Left forelimb (tissue), 1 donor: ENCODE measurements at regions not wholly inside any gene's neighbourhood (a gene's known extent, or its start where the extent isn't known, plus 50 kb on each side); places are given as distances from the start of the nearest gene placed in this dataset.

Experiments used
- DNase-seq: peaks from one replicate; pipeline ENCODE4 v3.0.0-alpha.2; 2018; ENCODE audit warnings: low spot score

DNA sequence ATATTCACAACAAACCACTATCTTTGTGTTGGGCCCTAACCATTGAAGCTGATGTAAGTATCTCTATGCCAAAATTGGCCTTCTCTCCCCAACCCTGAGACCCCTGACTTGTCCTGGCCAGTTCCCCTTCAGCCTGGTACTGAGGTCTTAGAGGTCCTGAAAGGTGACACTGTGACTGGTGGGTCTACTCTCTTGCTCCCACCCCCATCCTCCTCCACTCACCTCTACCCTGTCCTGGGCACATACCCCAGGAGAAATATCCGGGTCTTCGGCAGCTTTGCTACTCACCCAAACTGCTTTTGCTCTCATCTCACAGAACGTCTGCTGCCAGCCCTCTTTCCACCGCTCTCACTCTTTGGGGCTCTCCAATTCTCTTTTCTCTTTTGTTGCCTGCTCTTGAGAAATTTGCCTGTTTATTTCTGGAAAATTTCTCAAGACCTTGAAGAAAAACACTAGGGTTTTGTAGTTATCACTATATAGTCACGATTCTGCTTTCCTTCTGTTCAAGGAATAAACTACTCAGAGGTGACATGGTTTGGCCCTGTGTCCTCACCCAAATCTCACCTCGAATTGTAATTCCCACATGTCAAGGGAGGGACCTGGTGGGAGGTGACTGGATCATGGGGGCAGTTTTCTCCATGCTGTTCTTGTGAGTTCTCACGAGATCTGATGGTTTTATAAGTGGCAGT lies 133.8 kb upstream of the PKDCC start:
- no peak for DNase-seq

DNA sequence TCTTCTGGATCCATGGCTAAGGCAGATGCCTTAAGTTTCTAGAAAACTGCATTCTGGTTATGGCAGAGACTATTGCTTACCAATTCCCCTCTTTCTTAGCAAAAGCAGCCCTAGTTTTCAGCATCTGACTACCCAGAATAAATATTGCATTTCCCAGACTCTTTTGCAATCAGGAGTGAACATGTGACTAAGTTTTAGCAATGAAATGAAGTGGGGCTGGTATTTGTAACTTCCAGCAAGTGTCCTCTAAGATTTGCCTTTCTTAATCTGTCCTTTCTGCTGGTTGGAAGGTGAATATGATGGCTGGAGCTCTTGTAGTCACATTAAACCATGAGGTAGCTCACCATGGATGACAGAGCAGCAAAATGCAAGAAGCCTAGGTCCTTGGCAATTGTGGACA lies 132.9 kb upstream of the PKDCC start:
- no peak for DNase-seq

DNA sequence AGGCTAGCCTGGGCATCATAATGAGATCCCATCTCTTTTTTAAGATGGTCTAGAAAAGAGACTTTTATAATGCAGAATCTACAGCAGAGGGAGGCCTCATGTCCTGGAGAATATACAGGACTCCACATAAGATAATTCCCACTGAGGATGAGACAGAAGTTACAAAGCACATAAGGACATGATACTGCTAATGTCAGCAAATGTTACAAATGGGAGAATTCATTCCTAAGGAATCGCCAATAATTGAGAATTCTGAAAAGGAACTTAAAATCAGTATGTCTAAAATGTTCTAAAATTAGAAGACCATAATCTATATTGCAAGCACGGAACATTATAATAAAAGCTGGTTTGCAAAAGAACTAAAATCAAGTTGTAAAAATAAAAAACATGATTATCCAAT lies 131.6 kb upstream of the PKDCC start:
- DNase-seq: no peak

DNA sequence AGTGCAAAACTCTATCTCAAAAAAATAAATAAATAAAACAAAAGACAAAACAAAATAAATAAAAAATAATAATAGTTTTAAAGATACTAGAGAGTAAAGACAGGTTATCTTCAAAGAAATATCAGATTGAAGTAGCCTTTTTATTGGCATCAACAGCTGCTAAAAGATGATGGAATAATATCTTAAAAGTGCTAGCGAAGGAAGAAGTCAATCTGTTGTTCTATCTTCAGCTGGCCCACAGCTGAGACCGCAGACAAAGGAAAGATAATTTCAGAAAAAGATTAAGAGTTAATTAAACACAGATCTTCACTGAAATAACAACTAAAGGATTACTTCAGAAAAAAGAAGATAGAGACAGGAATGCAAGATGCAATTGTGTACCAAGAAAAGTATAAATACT lies 130.2 kb upstream of the PKDCC start:
- no peak for DNase-seq

DNA sequence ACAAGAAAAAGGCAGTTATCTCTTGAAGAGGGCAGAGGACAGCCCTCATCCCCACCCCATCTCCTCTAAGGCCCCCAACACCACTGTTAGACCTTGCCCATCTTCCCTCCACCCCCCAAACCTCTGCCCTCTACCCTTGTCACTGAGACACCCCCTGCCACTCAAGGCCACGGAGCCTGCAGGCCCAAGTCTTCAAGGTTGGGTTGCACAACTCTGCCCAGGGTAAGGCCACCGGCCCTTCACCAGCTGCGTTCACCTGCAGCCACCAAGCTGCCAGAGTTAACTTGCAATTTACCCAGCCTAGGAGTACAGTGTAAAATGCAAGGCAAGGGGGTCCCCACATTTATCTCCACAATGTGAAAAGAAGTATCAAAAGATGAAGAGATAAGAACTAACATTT lies 128.7 kb upstream of the PKDCC start:
- DNase-seq: peak; percentile 9

DNA sequence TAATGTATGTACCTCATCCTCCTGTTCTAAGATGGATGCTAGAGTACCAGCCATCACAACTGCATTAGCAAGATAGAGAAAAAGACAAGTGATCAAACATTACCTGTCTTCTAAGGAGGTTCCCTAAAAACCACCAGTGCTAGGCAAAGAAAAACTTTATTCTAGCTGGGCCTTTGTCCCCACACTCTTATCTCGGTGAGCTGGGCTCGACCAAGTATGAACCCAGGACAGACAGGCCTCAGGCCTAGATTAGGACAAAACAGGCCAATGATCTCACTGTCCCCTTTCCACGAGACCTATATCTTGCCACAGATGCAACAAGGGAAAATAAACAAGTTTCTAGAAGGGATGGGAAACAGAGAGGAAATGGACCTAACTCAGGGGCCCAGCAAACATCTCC lies 127.6 kb upstream of the PKDCC start:
- DNase-seq: peak; percentile 5

DNA sequence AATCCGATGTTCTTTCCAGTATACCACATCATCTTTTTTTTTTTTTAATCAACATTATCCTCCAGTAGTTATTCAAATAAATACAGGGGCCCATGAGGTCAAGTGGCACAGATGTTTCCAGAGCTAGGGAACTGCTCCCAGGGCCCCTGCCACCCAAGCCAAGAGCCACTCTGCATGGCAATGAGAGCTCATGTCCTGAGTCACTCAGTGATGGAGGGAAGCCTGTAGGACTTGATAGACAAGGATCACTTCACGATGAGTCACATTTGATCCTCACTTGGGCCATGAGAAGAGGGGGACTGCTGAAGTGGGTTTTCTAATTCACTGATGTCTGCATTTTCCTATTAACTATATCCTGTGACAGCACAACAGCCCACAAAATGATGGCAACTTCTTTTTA lies 127.0 kb upstream of the PKDCC start:
- DNase-seq: peak; percentile 40

DNA sequence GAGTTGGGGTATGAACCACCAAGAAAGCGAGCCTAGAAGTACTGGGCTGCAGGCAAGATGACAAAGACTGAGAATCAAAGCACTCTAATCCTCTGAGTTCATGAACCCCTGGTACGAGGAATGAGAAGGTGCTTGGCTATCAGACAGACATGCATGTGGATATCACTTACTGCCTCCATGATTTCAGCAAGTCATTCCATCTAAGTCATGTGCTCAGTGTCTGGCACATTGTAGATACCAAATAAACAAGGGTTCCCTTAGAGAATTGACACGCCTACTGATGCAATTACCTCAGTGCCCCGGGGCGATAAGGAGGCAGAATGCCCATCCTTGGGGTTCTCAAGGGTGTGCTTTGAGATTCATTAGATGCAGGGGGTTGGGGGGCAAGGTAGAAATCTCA lies 125.6 kb upstream of the PKDCC start:
- peak; percentile 30 for DNase-seq

DNA sequence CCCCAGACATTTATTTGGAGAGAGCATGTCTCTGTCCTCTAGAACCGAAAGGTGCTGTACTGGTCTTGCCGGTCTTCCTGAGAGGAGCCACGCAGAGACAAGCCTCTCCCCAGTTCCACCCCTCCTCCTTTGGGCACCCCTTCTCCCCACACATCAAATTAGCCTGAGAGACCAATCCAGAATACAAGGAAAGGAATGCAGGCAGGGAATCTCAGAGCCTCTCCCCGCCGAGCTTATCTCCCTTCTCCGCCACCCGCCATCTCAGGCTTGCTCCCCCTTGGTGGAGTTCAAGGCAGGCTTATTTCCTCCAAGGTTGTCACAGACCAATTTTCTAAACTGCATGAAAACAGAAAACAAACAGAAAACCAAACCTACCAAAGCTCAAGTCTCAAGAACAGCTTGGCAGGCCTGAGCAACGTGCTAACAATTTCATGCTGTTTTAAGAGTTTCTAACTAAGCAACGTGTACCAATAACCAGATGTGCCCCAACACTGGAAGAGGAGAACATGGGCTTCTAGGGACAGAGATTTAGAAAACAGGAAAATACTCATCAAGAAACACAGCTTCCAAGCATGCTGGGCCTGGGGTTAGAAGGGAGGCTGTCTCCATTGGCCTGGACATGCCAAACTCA lies 124.5 kb upstream of the PKDCC start:
- DNase-seq: peak; percentile 38

DNA sequence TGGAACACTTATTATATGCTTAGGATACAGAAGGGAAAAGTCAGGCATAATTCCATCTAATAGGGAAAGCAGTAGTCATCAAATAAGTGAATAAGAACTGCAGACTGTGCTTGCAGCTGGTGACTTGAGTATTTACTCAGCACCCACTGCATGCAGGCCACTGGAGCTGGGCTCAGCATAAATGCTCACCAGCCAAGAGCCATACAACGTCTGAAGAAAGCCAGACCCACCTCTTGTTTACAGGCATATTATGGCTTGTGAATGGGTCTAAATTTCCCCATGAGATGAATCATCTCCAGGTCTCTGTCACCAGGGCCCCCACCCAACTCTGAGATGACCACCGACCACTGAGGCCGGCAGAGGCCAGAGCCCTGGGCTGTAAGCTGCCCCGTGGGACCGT lies 123.8 kb upstream of the PKDCC start:
- peak; percentile 15 for DNase-seq

DNA sequence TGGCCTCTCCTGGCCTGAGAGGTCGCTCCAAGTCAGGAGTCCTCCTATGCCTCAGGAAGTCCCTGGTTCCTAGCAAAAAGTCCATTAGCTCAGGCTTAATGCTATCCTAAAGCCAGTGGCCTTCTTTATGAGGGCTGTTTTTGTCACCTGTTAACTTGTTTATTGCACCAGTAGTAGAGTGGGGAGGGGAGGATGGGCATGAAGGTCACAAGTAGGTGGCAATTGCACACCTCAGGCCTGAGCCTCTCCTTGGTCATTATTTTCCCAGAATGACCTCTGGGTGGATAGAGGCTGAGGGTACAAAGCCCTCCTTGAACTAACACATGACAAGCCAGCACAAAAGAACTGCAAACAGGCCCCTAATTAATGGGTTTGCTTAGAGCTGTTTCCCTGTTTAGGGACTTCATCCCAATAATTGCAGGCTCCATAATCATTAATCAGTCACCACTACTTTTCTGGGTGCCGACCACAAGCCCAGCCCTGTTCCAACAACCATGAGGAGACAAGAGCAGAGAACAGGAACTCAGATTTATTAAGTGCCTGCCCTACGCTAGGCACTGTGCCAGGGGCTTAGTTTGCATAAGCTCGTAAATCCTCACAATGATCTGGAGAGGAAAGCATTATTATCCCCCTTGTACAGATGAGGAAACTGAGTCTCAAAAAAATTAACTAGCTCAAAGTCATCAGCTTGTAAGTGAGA lies 123.0 kb upstream of the PKDCC start:
- peak; percentile 42 for DNase-seq

DNA sequence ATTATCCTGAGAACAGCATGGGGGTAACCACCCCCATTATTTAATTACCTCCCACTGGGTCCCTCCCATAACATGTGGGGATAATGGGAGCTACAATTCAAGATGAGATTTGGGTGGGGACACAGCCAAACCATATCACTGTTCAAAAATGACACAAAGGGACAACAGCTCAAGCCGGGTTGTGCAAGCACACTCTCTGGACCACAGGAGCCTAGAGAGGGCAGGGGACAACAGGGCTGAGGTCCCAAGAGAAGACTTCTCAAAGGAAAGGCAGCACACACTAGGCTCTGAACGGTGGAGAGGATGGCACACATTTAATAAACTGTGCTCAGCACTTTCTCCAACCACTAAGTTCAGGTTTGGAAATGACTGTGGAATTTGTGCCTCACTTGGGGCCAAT lies 122.1 kb upstream of the PKDCC start:
- peak; percentile 54 for DNase-seq

DNA sequence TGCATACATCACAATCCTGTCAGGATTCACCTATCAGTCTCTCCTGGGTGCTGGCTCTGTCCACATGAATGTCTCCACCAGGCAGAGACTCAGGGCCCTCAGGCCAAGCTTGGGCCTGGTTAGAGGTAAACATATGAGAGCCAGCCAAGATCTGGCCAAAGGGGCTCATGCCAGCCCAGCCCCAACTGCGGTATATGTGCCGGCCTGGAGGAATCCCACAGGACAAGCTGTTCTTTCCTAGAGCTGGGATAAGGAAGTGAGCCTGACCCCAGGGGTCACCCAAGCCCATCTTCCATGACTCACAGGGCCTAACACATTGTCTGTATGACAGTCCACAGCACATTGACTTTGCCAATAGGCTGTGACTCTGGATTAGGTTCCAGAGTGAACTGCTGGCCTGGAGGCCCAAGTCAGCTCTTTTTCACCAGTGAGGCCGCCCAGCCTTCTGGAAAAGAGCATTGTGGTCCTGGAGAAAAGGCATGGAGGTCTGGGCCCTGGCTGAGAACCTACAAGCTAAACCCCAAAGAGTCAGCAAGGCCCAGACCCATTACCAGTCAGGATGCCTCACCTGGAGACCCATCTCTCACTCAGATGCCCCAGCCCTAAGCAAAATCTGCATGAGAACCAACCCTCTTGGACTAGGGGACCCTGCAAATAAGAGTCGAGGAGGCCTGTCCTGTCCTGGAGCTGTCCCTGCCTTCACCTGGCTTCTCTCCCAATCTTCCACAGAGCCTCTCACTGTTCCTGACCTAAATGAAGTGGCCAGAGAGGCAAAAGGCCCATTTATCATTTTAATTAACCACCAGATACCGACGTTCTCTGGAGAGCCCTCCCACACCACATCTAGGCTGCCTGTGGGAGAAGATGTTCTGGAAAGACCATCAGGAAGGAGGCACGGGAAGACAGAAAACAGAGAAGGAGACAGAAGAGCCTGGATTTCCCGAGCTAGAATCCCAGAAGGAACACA lies 120.9 kb upstream of the PKDCC start:
- peak; percentile 61 for DNase-seq

DNA sequence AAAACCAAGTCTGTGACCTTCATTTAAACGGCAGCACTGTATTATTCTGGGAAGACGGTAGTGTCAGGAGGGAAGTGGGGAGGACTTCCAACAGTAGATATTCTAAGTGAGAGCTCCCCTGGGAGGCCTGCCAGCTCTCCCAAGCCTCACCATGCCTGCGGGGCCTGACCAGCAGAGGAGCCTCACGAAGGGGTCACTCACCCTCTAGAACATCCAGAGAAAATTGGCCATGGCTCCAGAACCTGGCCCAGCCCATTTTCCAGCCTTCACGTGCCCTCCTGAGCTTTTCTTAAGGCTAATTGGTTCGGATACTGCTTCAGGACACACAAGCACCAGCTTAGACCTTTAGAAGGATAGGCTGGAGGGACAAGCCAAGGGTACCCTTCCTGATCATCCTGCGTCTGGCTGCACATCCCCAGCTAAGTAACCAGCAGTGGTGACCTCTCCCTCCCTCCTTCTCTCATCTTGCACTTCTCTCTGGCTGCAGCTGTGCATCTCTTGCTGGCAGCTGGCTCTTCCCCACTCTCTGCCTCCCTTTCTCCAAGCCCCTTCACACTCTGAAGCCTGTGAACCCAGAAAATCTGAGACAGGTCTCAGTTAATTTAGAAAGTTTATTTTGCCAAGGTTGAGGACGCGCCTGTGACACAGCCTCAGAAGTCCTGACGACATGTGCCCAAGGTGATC lies 120.1 kb upstream of the PKDCC start:
- DNase-seq: peak; percentile 45

DNA sequence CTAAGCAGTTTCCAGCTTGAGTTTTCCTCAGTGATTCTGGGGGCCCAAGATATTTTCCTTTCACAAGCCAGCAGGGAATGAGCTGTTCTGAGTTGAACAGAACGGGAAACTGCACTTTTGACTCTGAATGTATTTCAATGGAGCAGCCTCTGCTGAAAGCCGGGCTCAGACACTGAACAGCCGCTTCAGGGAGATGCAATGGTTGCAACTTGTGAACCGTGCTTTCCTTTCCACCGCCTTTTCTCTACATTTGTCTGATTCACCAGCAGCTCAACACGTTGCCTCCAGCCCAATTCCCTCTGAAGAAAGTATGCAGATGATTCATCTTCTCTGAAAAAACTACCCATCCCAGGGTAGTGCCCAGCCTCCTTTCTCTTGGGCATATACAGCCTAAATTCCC lies 119.3 kb upstream of the PKDCC start:
- DNase-seq: peak; percentile 47

DNA sequence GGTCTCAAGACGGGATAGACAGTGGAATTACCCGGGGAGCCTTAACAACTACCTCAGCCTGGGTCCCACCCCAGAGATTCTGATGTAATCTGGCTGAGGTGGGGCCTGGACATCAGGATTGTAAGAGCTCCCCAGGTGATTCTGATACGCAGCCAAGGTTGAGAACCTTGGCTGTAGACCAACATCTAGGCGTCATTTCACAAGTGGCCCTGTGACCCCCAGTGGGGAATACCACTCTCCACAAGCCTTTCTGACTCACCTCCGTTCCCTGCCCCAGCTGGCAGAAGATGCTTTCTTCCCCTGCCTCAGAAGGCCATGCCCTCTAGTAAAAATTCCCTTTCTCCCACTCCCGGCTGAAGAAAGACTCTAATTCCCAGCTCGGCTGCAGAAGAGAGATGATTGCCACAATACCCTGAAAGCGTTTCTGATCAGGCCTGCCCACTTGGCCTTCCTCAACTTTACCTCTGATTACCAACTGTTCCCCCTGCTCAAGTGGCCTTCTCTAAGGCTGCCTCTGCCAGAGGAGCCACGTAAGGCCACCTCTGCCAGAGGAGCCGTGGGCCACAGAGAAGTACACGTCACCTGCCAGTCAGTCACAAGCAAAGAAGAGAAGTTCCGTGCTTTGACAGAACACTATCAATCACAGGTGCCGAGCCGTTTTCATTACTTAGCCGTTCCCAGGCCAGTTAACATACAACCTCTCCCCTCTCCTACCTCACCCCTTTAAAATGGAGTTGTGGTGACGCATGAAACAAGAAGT lies 116.8 kb upstream of the PKDCC start:
- DNase-seq: peak; percentile 48

DNA sequence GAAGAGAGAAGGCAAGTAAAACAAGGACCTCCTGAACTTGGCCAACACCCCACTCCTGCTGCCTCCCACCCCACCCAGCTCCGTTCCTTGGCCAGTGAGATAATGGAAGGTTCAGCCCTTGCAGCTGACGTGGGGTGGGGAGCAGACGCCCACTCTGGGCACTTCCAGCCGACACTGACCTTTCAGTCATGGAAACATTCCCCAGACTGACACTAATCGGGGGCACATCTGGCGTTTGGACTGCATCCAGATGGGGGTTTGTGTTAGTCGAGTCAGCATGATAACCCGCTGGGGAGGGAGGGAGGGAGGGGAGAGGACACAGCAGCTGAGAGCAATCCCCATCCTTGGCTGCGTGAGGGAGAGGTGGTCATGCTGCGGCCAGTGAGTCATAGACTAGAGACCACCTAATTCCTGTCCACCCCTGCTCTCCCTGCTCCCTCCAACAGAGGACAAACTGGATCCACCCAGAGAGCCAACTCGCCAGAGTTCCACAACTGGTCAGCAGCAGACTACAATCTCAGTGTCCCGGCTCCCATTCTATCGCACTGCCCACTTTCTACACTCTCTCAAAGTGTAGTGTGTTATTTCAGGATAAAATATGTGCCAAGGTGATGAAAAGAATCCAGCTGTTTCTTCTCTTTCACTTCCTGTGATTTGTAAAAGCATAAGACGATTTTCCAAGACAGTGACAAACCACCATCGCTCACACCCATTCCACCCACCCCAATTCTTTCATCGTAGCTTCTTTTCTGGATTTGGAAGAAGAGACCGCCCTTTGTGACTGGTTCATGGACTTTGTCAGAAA lies 115.4 kb upstream of the PKDCC start:
- DNase-seq: peak; percentile 89

DNA sequence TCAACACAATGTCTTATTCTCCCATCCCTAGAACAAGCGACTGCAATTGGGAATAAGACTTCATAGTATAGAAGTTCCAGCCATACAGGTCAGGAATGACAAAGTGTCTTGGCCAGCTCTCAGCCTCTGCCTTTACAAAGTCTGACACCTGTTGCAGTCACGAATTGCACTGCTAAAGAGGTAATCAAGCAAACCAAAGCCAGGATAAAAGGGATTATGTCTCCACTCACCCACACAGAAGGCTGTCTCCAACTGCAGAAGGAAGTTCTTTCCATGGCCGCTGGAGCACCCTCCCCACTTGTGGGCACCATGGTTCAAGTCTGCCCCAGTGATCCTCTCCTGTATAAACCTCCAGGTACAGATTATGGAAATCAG lies 114.8 kb upstream of the PKDCC start:
- peak; percentile 51 for DNase-seq

DNA sequence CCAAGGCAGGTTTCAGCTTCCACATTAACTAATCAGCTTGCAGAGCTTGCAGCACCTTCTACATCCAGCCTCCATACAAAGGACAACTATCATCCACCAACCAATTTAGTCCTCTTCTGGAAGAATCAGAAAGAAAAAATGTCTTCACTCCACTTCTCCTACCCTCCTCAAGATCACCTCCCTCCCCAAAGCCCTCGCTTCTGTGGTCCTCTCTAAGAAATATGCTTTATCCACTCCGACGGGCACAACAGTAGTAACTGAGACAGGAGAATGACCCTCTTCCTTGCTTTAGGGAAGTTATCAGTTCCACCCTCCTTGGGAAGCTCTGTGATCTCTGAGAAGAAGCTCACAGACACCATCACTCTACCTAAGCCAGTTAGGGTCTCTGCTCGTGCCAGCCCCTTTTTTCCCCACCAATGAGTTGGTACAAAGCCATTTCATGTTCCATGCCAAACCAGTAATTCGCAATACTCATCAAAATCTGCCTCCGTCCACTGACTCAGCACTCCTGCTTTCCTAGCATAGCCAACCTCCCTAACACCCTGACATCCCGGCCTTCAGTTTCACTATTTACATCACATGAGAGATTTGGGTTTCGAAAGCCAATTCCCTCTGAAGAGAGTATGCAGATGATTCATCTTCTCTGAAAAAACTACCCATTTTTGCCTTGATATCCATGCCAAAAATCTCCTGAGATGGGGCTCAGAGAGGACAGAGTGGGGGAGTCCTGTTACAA lies 114.1 kb upstream of the PKDCC start:
- peak; percentile 57 for DNase-seq
